Stimulated activated CD8-positive, alpha-beta memory T cell treated with anti-CD3 and anti-CD28 coated beads, Interleukin-4, amount 100 ng/mL, for 4 hours (primary cell): ENCODE measurements at regions not wholly inside any gene's neighbourhood (a gene's known extent, or its start where the extent isn't known, plus 50 kb on each side); places are given as distances from the start of the nearest gene placed in this dataset.
"Not testable (repeated sequence)": the region's sequence is repeated elsewhere in the genome, so short reads cannot be mapped to it uniquely, and the experiment has no call there.

Source experiments
- DNase-seq, 2 donors: peaks; one replicate each; pipeline ENCODE4 v3.0.0-alpha.2; 2020; ENCODE audit warnings: low read depth in 2 of 2, low spot score in 1 of 2

DNA sequence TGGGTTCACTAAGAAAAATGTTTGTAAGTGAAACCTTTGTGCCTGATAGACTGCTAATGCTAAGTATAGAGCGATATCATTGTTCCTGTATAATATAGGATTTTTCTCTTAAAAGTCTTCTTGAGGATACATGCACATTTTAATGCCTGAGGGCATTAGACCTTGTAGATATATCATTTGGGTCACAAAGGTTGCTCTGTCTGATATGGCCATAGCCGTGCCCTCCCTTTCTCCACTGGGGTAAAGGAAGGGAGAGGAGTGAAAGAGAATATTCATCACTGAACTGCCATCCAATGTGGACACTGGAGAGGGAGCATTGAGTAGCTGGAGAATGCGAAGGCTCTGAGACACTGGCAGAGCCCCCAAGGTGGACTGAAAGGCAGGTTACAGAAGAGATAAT, 442.2 kb upstream of the SPTLC3 start:
- DNase-seq, result no peak

DNA sequence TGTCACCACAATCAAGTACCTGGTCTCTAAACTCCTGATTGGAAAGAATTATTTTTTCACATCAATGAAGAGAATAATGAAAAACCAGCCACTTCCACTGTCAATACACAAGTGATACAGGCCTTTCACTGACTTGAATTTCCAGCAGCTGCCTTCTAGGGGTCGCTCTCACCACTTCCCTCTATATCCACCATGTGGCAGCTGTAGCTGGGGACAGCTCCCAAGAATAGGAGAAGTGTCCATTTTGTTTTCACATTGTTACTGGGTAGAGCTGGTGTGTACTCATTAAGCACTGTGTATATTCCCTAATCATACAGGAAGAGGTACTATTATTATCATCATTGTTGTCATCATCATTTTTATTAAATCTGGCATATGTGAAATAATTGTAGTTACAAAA, 438.4 kb upstream of the SPTLC3 start:
- no peak for DNase-seq

DNA sequence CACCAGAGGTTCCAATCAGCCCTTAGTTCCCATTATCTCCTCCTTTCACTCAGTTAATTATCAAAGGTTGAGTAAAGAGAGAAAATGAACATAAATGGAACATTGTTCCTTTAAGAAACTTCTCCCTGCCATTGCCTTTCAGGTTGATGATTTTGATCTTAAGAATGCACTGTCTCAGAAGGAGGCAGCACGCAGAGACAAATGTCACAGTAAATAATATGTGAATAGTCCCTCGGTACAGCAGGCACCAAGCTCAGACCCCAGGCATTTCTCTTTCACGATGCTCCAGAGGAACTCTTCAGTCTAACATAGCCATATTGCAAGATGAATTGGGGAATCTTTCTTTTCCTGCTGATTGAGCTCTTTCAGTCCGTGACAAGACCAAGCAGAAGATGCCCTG, 435.3 kb upstream of the SPTLC3 start:
- DNase-seq, result no peak

DNA sequence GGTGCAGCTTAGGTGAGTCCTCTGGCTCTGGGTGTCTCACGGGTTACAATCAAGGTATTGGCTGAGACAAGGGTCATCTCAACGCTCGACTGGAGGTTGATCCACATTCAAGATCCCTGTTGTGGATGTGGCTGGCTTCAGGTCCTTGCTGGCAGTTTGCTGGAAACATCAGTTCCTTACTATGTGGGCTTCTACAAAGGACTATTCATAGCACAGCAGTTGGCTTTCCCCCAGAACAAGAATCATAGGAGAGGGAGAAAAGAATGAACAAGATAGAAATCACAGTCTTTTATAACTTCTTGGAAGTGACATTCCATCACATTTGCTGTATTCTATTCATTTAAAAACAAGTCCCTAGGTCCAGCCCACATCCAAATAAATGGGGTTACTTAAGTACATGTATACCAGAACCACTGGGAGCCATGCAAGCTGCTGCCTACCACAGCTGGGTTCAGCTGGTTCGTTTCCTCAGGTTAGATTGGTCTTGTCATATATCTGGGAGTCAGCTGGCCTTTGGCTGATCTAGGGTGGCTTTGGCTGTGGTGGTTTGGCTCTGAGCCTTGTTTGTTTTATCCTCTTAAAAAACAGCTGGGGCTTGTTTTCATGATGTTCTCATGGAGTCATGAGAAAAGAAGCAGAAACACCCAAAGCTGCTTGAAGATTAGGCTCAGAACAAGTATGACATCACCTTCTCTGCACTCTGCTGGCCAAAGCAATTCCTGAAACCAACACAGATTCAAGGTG, 433.2 kb upstream of the SPTLC3 start:
- DNase-seq, result no peak

- no peak for DNase-seq
Measured at GRCh38 chr20:12577213-12577612, 431.6 kb upstream of the SPTLC3 start.

DNA sequence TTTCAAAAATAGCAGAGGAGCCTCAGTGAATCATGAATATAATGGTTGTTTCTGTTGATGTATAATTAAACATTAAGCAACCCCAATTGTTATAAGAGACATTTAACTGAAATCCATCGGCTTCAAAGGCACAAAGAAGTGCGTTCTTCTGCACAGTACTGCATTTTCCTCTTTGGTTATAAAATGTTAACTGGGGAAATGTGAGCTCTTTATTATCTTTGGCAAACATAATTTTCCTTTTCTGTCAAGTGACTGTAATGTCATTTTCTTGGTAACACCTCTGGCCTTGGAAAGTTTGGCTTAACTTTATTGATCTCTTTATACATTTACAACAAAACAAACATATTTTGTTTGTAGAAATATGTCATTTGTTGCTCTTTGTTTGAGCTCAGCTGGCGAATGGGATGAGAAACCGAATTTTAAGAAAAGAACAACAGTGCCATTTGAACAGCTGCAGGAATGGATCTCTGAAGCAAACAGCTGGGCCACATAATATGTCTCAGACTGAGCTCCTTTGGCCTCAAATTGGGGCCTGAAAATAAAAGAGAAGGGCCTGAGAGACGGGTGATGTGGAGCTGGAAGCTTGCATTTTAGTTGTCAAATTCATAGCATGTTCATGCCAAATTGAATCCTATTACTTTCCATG, 427.0 kb upstream of the SPTLC3 start:
- no peak for DNase-seq

GRCh38 chr20:12582710-12583109, 426.1 kb upstream of the SPTLC3 start:
- not testable (repeated sequence) for DNase-seq

GRCh38 chr20:12591949-12592470, 416.8 kb upstream of the SPTLC3 start:
- DNase-seq, result no peak

DNA sequence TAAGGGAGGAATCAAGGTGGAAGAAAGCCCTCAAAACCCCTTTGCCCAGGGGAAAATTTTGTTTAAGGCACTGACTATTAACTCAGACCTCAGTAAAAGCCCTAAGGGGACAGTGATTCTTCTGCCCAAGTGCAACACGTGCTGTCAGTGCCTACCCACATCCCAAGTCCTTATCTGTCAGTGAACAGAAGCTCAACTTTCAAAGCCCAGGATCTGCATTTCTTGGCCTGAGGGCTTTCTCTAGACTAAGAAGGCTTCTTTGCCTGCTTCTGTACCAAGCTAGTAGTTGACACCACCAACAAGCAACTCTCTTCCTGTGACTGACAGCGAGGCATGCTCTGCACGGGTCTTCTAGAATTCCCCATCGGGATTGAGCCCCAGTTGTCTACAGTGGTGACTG, 416.0 kb upstream of the SPTLC3 start:
- DNase-seq, result no peak

GRCh38 chr20:12593342-12593873, 415.4 kb upstream of the SPTLC3 start:
- DNase-seq, result no peak

GRCh38 chr20:12594410-12595088, 414.2 kb upstream of the SPTLC3 start:
- no peak for DNase-seq

DNA sequence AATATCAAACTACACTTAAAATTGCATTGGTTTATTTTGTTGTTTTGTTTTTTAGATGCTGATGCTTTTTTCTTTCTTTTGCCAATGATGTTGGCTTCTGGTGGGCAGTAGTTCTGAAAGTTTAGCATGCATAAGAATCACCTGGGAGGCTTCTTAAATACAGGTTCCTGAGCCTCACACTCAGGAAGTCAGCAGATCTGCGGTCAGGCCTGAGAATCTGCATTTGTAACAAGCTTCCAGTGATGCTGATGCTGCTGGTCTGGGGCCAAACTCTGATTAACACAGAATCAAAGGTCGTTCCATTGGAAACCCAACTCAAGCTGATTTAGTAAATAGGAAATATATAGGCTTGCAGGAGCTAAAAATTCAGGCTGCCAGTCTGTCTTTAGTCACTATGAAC, 412.9 kb upstream of the SPTLC3 start:
- no peak for DNase-seq

DNA sequence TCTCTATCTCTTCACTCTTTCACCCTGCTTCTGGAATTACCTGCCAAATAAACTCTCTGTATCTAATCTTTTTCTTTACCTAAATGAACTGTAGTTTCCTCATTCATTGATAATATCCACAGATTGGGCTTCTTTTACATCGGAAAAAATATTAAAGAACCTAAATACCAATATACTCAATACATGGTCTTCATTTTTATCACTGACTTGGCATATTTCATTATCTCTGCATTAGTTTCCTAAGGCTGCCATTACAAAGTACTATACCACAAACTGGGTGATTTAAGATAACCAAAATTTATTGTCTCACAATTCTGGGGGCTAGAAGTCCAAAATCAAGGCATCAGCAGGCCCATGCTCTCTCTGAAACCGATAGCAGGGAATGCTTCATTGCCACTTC, 411.9 kb upstream of the SPTLC3 start:
- no peak for DNase-seq

GRCh38 chr20:12597551-12597950, 411.2 kb upstream of the SPTLC3 start:
- no peak for DNase-seq

DNA sequence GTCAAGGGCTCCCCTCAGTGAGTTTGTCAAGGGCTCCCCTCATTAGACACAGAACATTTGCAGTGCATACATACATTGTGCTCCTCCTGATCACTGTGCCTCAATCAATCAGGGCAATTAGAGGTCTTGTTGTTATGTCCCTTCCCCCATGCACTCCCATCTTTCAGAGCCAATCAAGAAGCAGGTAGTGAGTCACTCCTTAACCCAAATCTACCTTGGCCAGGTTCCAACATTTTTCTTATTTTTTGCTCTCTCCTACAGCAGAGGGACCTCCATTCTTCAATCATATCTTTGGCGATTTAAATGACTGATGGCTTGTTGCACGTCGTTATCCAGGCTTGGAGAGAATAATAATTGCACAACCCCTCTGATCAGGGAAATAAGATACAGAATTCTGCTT, 409.9 kb upstream of the SPTLC3 start:
- no peak for DNase-seq

- DNase-seq, result no peak
Measured at GRCh38 chr20:12599494-12599893, 409.3 kb upstream of the SPTLC3 start.

GRCh38 chr20:12605751-12606150, 403.0 kb upstream of the SPTLC3 start:
- no peak for DNase-seq

- no peak for DNase-seq
Measured at GRCh38 chr20:12610871-12611270, 397.9 kb upstream of the SPTLC3 start.

GRCh38 chr20:12614764-12615163, 394.0 kb upstream of the SPTLC3 start:
- no peak for DNase-seq

GRCh38 chr20:12617076-12617475, 391.7 kb upstream of the SPTLC3 start:
- no peak for DNase-seq

DNA sequence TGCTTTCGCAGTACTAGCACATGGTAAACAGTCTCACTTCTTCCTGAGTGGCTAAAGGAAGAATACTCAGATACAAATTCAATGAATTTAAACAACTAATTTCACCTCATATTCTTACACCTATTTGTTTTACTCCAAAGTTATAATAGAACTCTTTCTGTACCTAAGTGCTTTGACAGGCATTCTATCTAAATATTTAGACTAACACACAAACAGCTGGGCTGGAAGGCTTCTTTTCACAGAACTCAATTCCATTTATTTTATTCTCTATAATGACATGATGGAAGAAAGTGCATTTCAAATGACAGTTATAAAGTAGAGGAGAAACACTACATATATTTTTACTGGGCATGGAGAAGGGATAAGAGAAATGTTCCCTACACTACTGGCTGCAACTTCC, 384.9 kb upstream of the SPTLC3 start:
- DNase-seq, result no peak

- no peak for DNase-seq
Measured at GRCh38 chr20:12627485-12627884, 381.3 kb upstream of the SPTLC3 start.
